ENCODE measurements at regions not wholly inside any gene's neighbourhood (a gene's known extent, or its start where the extent isn't known, plus 50 kb on each side); places are given as distances from the start of the nearest gene placed in this dataset.

- no peak overlapping the region for H3K4me3 ChIP-seq (ENCODE audit: low read depth, low read length)
- ChIA-PET CTCF (no interaction called here), POLR2A (no interaction called here)
- H3K27ac ChIP-seq (ENCODE audit: extremely low read depth, low read depth, low read length) = no peak overlapping the region
- no peaks in the 10 kb centered on the region for H3K9me3 ChIP-seq (ENCODE audit: control insufficient read depth, insufficient read depth, low read depth, low read length)
- H3K4me1 ChIP-seq (ENCODE audit: control insufficient read depth, insufficient read depth, low read length) = no peaks in the 10 kb centered on the region
- TF ChIP-seq ZNF768 (tag by site-specific recombination; IDR thresholded peaks at IDR 0.05) = no peak
- no peak for TF ChIP-seq CTCF (tag by site-specific recombination; IDR thresholded peaks at IDR 0.05)
- TF ChIP-seq TSHZ1 (tag by site-specific recombination; IDR thresholded peaks at IDR 0.05; ENCODE audit: borderline replicate concordance) = no peak
- no peak for TF ChIP-seq ZNF747 (tag by site-specific recombination; IDR thresholded peaks at IDR 0.05)
- TF ChIP-seq BCL11B (tag by site-specific recombination; IDR thresholded peaks at IDR 0.05; ENCODE audit: low read depth) = no peak
- no peak for TF ChIP-seq ZNF785 (tag by site-specific recombination; IDR thresholded peaks at IDR 0.05)
- no peak for TF ChIP-seq ZFP41 (tag by site-specific recombination; IDR thresholded peaks at IDR 0.05; ENCODE audit: borderline replicate concordance)
- no peak for TF ChIP-seq INSM2 (tag by site-specific recombination; IDR thresholded peaks at IDR 0.05)
- TF ChIP-seq ZNF660 (tag by site-specific recombination; IDR thresholded peaks at IDR 0.05) = no peak
- TF ChIP-seq ZNF211 (tag by site-specific recombination; IDR thresholded peaks at IDR 0.05; ENCODE audit: low read depth) = no peak
- no peak for TF ChIP-seq SP7 (tag by site-specific recombination; IDR thresholded peaks at IDR 0.05)
- no peak for TF ChIP-seq ZNF549 (tag by site-specific recombination; IDR thresholded peaks at IDR 0.05)
- no peak for TF ChIP-seq ZNF350 (tag by site-specific recombination; IDR thresholded peaks at IDR 0.05)
- no peak for TF ChIP-seq ZNF221 (tag by site-specific recombination; IDR thresholded peaks at IDR 0.05; ENCODE audit: borderline replicate concordance)
- no peak for TF ChIP-seq ZBTB49 (tag by site-specific recombination; IDR thresholded peaks at IDR 0.05; ENCODE audit: low read depth)
- TF ChIP-seq ZNF560 (tag by site-specific recombination; IDR thresholded peaks at IDR 0.05; ENCODE audit: borderline replicate concordance) = no peak
- H3K36me3 ChIP-seq (ENCODE audit: control insufficient read depth in 2 of 2, insufficient read depth in 1 of 2, low read length in 2 of 2) = no peaks in the 10 kb centered on the region
These were observed 166.9 kb upstream of the ROBO2 start for GRCh38 chr3:76872999-76873398.
